ENCODE measurements at regions not wholly inside any gene's neighbourhood (a gene's known extent, or its start where the extent isn't known, plus 50 kb on each side); places are given as distances from the start of the nearest gene placed in this dataset.
A peak's percentile ranks its signal among the peaks of the same experiment; 100 is the strongest.

DNA sequence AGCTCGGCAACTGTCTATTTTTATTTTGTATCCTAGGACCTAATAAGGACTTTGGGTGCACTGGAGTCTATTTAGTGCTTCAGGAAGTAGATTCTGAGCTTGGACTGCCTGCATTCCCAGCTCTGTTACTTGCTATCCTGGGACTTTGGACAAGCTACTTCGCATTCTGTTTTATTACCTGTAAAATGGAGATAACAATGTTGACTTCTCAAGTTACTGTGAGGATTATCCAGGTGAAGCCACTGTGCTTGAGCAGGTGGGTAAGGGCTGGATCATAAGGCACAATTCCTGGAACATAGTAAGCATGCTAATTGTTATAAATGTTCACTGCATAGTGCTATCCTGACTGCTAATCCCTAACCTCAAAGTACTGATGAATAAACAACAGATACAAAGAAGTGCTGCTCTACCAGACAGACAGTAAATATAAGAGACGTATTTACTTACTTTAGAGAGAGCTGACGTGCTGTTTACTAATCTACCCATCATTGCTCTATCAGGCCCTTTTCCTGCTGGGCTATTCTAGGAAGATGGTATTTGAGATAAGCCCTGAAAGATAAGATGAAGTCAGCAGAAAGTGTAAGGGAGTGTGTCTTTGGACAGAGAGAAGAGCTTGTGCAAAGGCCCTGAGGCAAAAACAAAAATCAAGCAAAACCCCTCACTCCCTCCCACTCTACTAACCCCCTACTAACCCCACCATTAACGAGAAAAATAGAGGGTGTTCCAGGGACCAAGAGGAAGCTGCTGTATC is 50.8 kb upstream of the FLT1 start:
- peak overlapping the region; percentile 40 for H3K27ac ChIP-seq
- no peak for TF ChIP-seq ZFX (IDR thresholded peaks at IDR 0.05)
- TF ChIP-seq, protein P1, sequence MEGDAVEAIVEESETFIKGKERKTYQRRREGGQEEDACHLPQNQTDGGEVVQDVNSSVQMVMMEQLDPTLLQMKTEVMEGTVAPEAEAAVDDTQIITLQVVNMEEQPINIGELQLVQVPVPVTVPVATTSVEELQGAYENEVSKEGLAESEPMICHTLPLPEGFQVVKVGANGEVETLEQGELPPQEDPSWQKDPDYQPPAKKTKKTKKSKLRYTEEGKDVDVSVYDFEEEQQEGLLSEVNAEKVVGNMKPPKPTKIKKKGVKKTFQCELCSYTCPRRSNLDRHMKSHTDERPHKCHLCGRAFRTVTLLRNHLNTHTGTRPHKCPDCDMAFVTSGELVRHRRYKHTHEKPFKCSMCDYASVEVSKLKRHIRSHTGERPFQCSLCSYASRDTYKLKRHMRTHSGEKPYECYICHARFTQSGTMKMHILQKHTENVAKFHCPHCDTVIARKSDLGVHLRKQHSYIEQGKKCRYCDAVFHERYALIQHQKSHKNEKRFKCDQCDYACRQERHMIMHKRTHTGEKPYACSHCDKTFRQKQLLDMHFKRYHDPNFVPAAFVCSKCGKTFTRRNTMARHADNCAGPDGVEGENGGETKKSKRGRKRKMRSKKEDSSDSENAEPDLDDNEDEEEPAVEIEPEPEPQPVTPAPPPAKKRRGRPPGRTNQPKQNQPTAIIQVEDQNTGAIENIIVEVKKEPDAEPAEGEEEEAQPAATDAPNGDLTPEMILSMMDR (conservative IDR thresholded peaks at IDR 0.05) = no peak
